ENCODE measurements at regions not wholly inside any gene's neighbourhood (a gene's known extent, or its start where the extent isn't known, plus 50 kb on each side); places are given as distances from the start of the nearest gene placed in this dataset.

- H3K27me3 ChIP-seq, result no peaks in the 10 kb centered on the region
- no peak overlapping the region for H3K4me3 ChIP-seq
- WGBS, 4 donors, result 75 to 92% (median 79%) methylated on average over 2 of the region's 2 CpGs
- no peak for DNase-seq
- H3K4me1 ChIP-seq (replicated peaks in 1 of 2), result no peaks in the 10 kb centered on the region
- H3K9me3 ChIP-seq (replicated peaks in 1 of 3), result no peaks in the 10 kb centered on the region
- intact Hi-C loops (cut with DNase I), result loop anchor here in 1 of 2 donors (10.0 kb wide), 1 partner anchor 103 kb away; no protein-coding TSS in a partner anchor
- no peak for TF ChIP-seq CTCF (IDR thresholded peaks at IDR 0.05)
- TF ChIP-seq POLR2A (IDR thresholded peaks at IDR 0.05), result no peak
- no peaks in the 10 kb centered on the region for H3K36me3 ChIP-seq (replicated peaks in 1 of 2)
- no peak overlapping the region for H3K27ac ChIP-seq
Measured at GRCh38 chr1:78351551-78352216, 139.1 kb upstream of the PTGFR start.

- intact Hi-C loops (cut with DNase I), result loop anchor here in 1 of 2 donors (10.0 kb wide), 1 partner anchor 99 kb away; no protein-coding TSS in a partner anchor
- 46 to 78% (median 52%) methylated on average over 1 of the region's 1 CpG for WGBS, 4 donors
- Histone ChIP-seq H3K9me3 (replicated peaks in 1 of 3) (no peaks in the 10 kb centered on the region), H3K36me3 (replicated peaks in 1 of 2) (no peaks in the 10 kb centered on the region), H3K4me1 (replicated peaks in 1 of 2) (no peaks in the 10 kb centered on the region), H3K27ac (no peak overlapping the region), H3K4me3 (no peak overlapping the region), H3K27me3 (no peaks in the 10 kb centered on the region)
- DNase-seq, result no peak
- no peak for TF ChIP-seq POLR2A (IDR thresholded peaks at IDR 0.05)
- no peak for TF ChIP-seq CTCF (IDR thresholded peaks at IDR 0.05)
Measured at GRCh38 chr1:78355656-78356055, 135.1 kb upstream of the PTGFR start.

GRCh38 chr1:78358165-78358564 lies 132.6 kb upstream of the PTGFR start:
- H3K27me3 ChIP-seq, result no peaks in the 10 kb centered on the region
- intact Hi-C loops (cut with DNase I), result loop anchor here in 1 of 2 donors (10.0 kb wide), 1 partner anchor 97 kb away; no protein-coding TSS in a partner anchor
- H3K4me1 ChIP-seq (replicated peaks in 1 of 2), result no peaks in the 10 kb centered on the region
- no peak for TF ChIP-seq POLR2A (IDR thresholded peaks at IDR 0.05)
- TF ChIP-seq CTCF (IDR thresholded peaks at IDR 0.05), result no peak
- no peaks in the 10 kb centered on the region for H3K9me3 ChIP-seq (replicated peaks in 1 of 3)
- H3K4me3 ChIP-seq, result no peak overlapping the region
- no peaks in the 10 kb centered on the region for H3K36me3 ChIP-seq (replicated peaks in 1 of 2)
- no peak for DNase-seq
- no peak overlapping the region for H3K27ac ChIP-seq
- WGBS, 4 donors, result 73 to 89% (median 85%) methylated on average over 3 of the region's 3 CpGs

- H3K27me3 ChIP-seq, result no peaks in the 10 kb centered on the region
- no peaks in the 10 kb centered on the region for H3K4me1 ChIP-seq (replicated peaks in 1 of 2)
- no peak for DNase-seq
- TF ChIP-seq CTCF (IDR thresholded peaks at IDR 0.05) (no peak), POLR2A (IDR thresholded peaks at IDR 0.05) (no peak)
- H3K9me3 ChIP-seq (replicated peaks in 1 of 3), result no peaks in the 10 kb centered on the region
- intact Hi-C loops (cut with DNase I), result loop anchor here in 1 of 2 donors (10.0 kb wide), 1 partner anchor 95 kb away; no protein-coding TSS in a partner anchor
- H3K4me3 ChIP-seq, result no peak overlapping the region
- no peaks in the 10 kb centered on the region for H3K36me3 ChIP-seq (replicated peaks in 1 of 2)
- no peak overlapping the region for H3K27ac ChIP-seq
Measured at GRCh38 chr1:78359666-78360065, 131.1 kb upstream of the PTGFR start.

Data from adrenal gland (tissue), 9 donors.